ENCODE measurements at regions not wholly inside any gene's neighbourhood (a gene's known extent, or its start where the extent isn't known, plus 50 kb on each side); places are given as distances from the start of the nearest gene placed in this dataset.

- TF ChIP-seq CTCF (IDR thresholded peaks at IDR 0.05; ENCODE audit: extremely low read depth in 1 of 2, insufficient read depth in 1 of 2, low read depth in 1 of 2, low read length in 2 of 2) (no peak), POLR2AphosphoS5 (IDR thresholded peaks at IDR 0.05; ENCODE audit: insufficient read depth, low read depth, low read length) (no peak), POLR2A (IDR thresholded peaks at IDR 0.05; ENCODE audit: low read depth, low read length) (no peak), EZH2 (IDR thresholded peaks at IDR 0.05; ENCODE audit: borderline replicate concordance, low read depth, low read length, severe bottlenecking) (no peak), MYC (IDR thresholded peaks at IDR 0.05; ENCODE audit: low read depth, low read length) (no peak), MAX (IDR thresholded peaks at IDR 0.05; ENCODE audit: insufficient read depth, insufficient read length) (no peak), FOS (IDR thresholded peaks at IDR 0.05; ENCODE audit: borderline replicate concordance, insufficient read depth, low read length) (no peak), JUN (IDR thresholded peaks at IDR 0.05; ENCODE audit: borderline replicate concordance, insufficient read depth, insufficient read length, low read depth) (no peak)
Observed at GRCh38 chr10:133008196-133008595, 65.8 kb upstream of the CFAP46 start.

Data from endothelial cell of umbilical vein (primary cell).